Hepatocyte (in vitro differentiated cells): ENCODE measurements at regions not wholly inside any gene's neighbourhood (a gene's known extent, or its start where the extent isn't known, plus 50 kb on each side); places are given as distances from the start of the nearest gene placed in this dataset.

Experiments
- EZH2 ChIP-seq: fragments of 200-600 bp; sonication (generic); IDR thresholded peaks from 2 replicates; pipeline ENCODE4 v1.6.1; 2016; ENCODE audit warnings: antibody characterized with exemption, mild to moderate bottlenecking, borderline replicate concordance
- EZH2phosphoT487 ChIP-seq: fragments of 200-600 bp; sonication (generic); IDR thresholded peaks from one replicate; pipeline ENCODE4 v1.6.1; 2018; ENCODE audit warnings: antibody characterized with exemption, mild to moderate bottlenecking, low read depth, moderate library complexity; ENCODE audit not compliant: unreplicated experiment, severe bottlenecking

GRCh38 chr1:209038316-209038715 lies 545.2 kb upstream of the CAMK1G start:
- TF ChIP-seq EZH2 (no peak), EZH2phosphoT487 (no peak)
